ENCODE measurements at regions not wholly inside any gene's neighbourhood (a gene's known extent, or its start where the extent isn't known, plus 50 kb on each side); places are given as distances from the start of the nearest gene placed in this dataset.

GRCh38 chr12:83660727-83661358 is 974.1 kb downstream of the TMTC2 start:
- TF ChIP-seq CTCF (IDR thresholded peaks at IDR 0.05; ENCODE audit: low read depth, low read length, missing control alignments): no peak
- DNase-seq (ENCODE audit: extremely low read depth, low read depth): no peak

GRCh38 chr12:83659321-83659720 is 972.6 kb downstream of the TMTC2 start:
- no peak overlapping the region for H3K4me3 ChIP-seq (replicated peaks; ENCODE audit: low read depth, low read length)
- DNase-seq (ENCODE audit: extremely low read depth, low read depth): no peak
- TF ChIP-seq CTCF (IDR thresholded peaks at IDR 0.05; ENCODE audit: low read depth, low read length, missing control alignments): no peak

More at GRCh38 chr12:83660727-83661358, 974.1 kb downstream of the TMTC2 start:
- no peak overlapping the region for H3K4me3 ChIP-seq (replicated peaks; ENCODE audit: low read depth, low read length)

GRCh38 chr12:83656004-83656403 is 969.3 kb downstream of the TMTC2 start:
- TF ChIP-seq CTCF (IDR thresholded peaks at IDR 0.05; ENCODE audit: low read depth, low read length, missing control alignments): no peak
- H3K4me3 ChIP-seq (replicated peaks; ENCODE audit: low read depth, low read length): no peak overlapping the region
- no peak for DNase-seq (ENCODE audit: extremely low read depth, low read depth)

GRCh38 chr12:83642205-83642604 is 955.5 kb downstream of the TMTC2 start:
- no peak for DNase-seq (ENCODE audit: extremely low read depth, low read depth)
- TF ChIP-seq CTCF (IDR thresholded peaks at IDR 0.05; ENCODE audit: low read depth, low read length, missing control alignments): no peak
- H3K4me3 ChIP-seq (replicated peaks; ENCODE audit: low read depth, low read length): no peak overlapping the region

- DNase-seq (ENCODE audit: extremely low read depth, low read depth): no peak
- TF ChIP-seq CTCF (IDR thresholded peaks at IDR 0.05; ENCODE audit: low read depth, low read length, missing control alignments): no peak
- no peak overlapping the region for H3K4me3 ChIP-seq (replicated peaks; ENCODE audit: low read depth, low read length)
Measured at GRCh38 chr12:83641789-83642188, 955.1 kb downstream of the TMTC2 start.

- no peak for TF ChIP-seq CTCF (IDR thresholded peaks at IDR 0.05; ENCODE audit: low read depth, low read length, missing control alignments)
- DNase-seq (ENCODE audit: extremely low read depth, low read depth): no peak
- no peak overlapping the region for H3K4me3 ChIP-seq (replicated peaks; ENCODE audit: low read depth, low read length)
Measured at GRCh38 chr12:83634726-83635267, 948.1 kb downstream of the TMTC2 start.

GRCh38 chr12:83630526-83630925 is 943.8 kb downstream of the TMTC2 start:
- no peak for TF ChIP-seq CTCF (IDR thresholded peaks at IDR 0.05; ENCODE audit: low read depth, low read length, missing control alignments)
- no peak for DNase-seq (ENCODE audit: extremely low read depth, low read depth)
- no peak overlapping the region for H3K4me3 ChIP-seq (replicated peaks; ENCODE audit: low read depth, low read length)
